Cardiac muscle cell (in vitro differentiated cells and primary cell): ENCODE measurements at regions not wholly inside any gene's neighbourhood (a gene's known extent, or its start where the extent isn't known, plus 50 kb on each side); places are given as distances from the start of the nearest gene placed in this dataset.

Experiments used
- DNase-seq, 2 donors: peaks; one replicate each; pipeline versions ENCODE4 v3.0.0 to v3.0.0-alpha.2; 2010 to 2017; ENCODE audit warnings: low read depth in 1 of 2, low spot score in 1 of 2
- H3K27ac ChIP-seq: fragments of 200-600 bp; sonication (generic); 2 replicates; pipeline ENCODE4 v1.5.1; 2016
- H3K27me3 ChIP-seq: fragments of 200-600 bp; sonication (generic); 2 replicates; pipeline ENCODE4 v1.6.0; 2016; ENCODE audit warnings: control low read depth
- H3K36me3 ChIP-seq: fragments of 200-600 bp; sonication (generic); 2 replicates; pipeline ENCODE4 v1.5.1; 2016; ENCODE audit warnings: control low read depth
- H3K4me1 ChIP-seq: fragments of 200-600 bp; sonication (generic); 2 replicates; pipeline ENCODE4 v1.8.1; 2017; ENCODE audit warnings: low read depth, mild to moderate bottlenecking, mixed run types
- H3K4me3 ChIP-seq: fragments of 200-600 bp; sonication (generic); 2 replicates; pipeline ENCODE4 v1.5.1; 2016; ENCODE audit warnings: mild to moderate bottlenecking
- H3K9me3 ChIP-seq: fragments of 200-600 bp; sonication (generic); 2 replicates; pipeline ENCODE4 v1.5.1; 2017; ENCODE audit warnings: low read depth, mild to moderate bottlenecking, control low read depth
- TF ChIP-seq, protein P1 (sequence below): IDR thresholded peaks from 2 replicates; pipeline ENCODE4 v1.5.1; 2012; ENCODE audit warnings: low read depth, mild to moderate bottlenecking, low read length

DNA sequence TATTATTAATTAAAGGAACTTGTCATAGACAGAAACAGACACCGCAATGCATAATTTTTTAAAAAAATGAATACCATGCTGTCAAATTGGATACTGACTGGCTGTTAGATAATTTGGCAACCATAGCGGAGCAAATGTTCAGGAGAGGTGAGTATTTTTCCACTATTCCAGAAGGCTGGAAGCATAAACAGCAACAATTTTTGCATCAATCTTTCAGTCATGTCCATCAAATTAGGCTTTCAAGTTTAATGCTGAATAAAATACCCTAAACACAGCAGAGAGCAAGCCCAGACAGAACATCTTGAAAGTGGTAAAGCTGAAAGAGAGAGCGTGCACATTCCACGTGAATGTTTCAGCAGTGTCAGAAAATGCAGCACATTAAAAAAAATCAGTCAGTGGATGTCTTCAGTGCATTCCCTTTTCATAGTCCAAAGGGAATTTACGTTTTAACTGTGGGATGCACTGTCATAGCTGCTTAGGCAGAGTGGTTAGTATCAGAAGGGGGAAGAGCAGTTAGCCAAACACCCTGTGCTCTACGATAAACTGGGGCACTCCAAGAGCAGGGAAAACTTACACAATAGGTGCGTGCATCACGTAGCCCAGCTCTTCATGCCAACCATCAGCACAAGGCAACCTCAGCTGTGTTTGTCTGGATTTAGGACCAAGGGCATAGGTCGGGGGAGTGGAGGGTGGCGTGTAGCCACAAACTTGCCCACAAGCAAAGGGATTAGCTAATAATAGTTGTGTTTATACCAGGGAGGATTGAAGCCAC lies 116.2 kb upstream of the STMND1 start:
- no peaks in the 10 kb centered on the region for H3K36me3 ChIP-seq
- no peak overlapping the region for H3K27ac ChIP-seq
- no peak overlapping the region for H3K4me3 ChIP-seq
- H3K9me3 ChIP-seq: no peaks in the 10 kb centered on the region
- TF ChIP-seq, protein P1, sequence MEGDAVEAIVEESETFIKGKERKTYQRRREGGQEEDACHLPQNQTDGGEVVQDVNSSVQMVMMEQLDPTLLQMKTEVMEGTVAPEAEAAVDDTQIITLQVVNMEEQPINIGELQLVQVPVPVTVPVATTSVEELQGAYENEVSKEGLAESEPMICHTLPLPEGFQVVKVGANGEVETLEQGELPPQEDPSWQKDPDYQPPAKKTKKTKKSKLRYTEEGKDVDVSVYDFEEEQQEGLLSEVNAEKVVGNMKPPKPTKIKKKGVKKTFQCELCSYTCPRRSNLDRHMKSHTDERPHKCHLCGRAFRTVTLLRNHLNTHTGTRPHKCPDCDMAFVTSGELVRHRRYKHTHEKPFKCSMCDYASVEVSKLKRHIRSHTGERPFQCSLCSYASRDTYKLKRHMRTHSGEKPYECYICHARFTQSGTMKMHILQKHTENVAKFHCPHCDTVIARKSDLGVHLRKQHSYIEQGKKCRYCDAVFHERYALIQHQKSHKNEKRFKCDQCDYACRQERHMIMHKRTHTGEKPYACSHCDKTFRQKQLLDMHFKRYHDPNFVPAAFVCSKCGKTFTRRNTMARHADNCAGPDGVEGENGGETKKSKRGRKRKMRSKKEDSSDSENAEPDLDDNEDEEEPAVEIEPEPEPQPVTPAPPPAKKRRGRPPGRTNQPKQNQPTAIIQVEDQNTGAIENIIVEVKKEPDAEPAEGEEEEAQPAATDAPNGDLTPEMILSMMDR: no peak
- no peaks in the 10 kb centered on the region for H3K27me3 ChIP-seq
- DNase-seq: peak in 1 of 2 donors; percentile 69
- no peaks in the 10 kb centered on the region for H3K4me1 ChIP-seq

DNA sequence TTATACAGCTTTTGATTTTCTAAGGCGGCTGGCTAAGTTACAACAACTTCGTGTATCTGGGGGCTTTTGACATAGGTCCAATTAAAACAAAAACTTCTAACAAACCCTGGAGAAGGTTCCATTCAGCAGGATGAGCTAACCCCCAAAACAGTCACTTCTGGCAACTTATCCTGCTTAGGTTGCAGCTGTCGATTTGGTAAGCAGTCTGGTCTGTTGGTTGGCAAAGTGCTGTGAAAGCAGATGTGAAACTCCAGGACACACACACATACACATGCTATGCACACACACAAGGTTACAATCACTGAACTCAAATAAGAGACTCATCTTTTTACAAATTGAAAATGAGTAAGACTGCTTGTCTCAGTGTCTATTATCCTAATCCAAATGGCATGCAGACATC lies 119.0 kb upstream of the STMND1 start:
- DNase-seq: peak in 1 of 2 donors; percentile 70
- H3K36me3 ChIP-seq: no peaks in the 10 kb centered on the region
- TF ChIP-seq, protein P1: no peak
- no peak overlapping the region for H3K4me3 ChIP-seq
- H3K9me3 ChIP-seq: no peaks in the 10 kb centered on the region
- H3K27ac ChIP-seq: no peak overlapping the region
- no peaks in the 10 kb centered on the region for H3K4me1 ChIP-seq
- H3K27me3 ChIP-seq: no peaks in the 10 kb centered on the region

DNA sequence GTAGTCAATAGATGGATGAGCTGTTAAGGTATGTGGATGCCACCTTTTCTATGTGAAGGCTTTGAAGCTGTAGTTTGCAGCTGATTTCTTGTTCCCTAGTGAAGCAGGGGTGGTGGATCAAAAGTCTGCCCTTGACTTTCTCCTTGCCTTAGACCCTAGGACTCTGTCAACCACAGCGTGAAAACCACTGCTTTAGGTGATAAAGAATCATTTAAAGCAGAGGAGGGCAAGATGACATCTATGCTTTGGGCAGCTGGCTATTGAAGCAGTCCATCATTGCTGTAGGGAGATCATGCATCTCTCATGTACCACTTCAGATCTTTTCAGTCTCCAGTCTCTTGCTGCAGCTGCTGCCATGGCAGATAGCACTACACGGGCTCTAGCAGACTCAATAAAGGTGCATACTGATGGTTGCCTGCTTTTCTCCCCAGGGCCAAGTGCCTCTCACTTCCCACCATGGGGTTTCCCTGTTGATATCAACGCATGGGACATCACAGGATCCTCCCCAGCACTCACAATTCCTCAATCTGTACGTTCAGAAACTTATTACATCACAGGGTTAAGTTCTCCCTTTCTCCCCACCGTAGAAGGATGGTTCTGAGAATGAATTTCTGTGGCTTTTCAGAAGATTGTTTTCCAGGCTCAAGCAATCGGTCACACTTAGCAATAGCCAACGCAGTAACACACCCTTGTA lies 122.0 kb upstream of the STMND1 start:
- Histone ChIP-seq H3K36me3 (no peaks in the 10 kb centered on the region), H3K4me3 (no peak overlapping the region), H3K4me1 (no peaks in the 10 kb centered on the region)

DNA sequence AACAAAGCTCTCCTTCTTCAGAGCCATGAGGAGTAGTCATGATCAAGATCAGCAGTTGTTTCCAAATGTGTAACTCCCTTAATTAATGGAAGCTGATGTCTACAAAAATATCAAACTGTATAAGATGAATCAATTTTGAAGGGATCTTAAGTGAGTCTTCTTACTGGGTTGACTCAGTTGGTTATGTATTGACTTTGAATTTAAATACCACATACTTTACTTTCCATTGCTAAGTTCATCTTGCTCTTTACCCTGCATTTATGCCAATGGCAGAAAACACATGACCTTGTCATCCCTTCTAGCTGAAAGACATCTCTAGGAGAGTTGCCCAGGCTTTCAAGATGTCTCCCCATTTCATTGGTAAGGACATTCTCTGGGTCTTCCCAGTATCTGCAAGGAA lies 123.2 kb upstream of the STMND1 start:
- no peak overlapping the region for H3K27ac ChIP-seq
- H3K4me3 ChIP-seq: no peak overlapping the region
- no peaks in the 10 kb centered on the region for H3K9me3 ChIP-seq
- DNase-seq: no peak
- H3K4me1 ChIP-seq: no peaks in the 10 kb centered on the region
- no peaks in the 10 kb centered on the region for H3K27me3 ChIP-seq
- no peaks in the 10 kb centered on the region for H3K36me3 ChIP-seq
- TF ChIP-seq, protein P1: no peak

More for the DNA sequence above, 122.0 kb upstream of the STMND1 start:
- Histone ChIP-seq H3K27me3 (no peaks in the 10 kb centered on the region), H3K27ac (no peak overlapping the region), H3K9me3 (no peaks in the 10 kb centered on the region)
- TF ChIP-seq, protein P1: no peak
- no peak for DNase-seq

DNA sequence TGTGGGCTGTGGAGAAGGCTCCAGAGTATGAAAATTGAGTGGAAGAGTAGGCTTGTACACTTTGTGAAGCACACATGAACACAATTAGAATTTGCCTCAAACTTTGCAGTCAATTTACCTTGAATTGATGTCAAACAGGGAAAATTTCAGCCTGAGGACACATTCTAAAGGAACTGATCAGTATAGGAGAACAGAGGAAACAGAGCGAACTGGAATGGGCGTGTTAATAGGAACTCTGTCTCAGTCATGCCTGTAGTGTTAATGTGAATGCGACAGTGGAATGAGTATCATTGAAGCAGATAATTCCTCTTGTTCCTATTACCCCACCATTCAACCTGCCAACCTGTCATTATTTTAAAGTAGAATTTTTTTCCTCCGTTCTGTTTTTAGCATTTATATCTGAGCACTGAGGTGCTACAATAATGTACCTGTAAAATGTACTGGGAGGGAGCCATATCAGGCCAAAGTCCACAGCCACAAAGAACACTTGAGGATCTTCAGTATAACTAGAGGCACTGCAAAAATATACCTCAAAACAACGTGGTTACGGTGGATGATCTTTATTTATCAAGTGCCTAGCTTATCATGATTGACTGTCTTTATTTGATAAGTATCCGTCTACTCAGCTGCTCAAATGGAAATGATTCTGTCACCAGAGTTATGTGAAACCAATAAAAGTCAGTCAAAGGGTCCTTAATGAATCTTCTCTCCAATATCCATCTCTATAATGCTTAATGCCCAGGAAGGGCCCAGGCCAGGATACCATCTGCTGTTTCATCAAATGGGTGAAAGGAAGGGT lies 125.3 kb upstream of the STMND1 start:
- DNase-seq: no peak

More for the DNA sequence above, 125.3 kb upstream of the STMND1 start:
- H3K27ac ChIP-seq: no peak overlapping the region
- TF ChIP-seq, protein P1: no peak
- no peaks in the 10 kb centered on the region for H3K36me3 ChIP-seq
- no peaks in the 10 kb centered on the region for H3K27me3 ChIP-seq
- no peaks in the 10 kb centered on the region for H3K4me1 ChIP-seq
- H3K4me3 ChIP-seq: no peak overlapping the region
- H3K9me3 ChIP-seq: no peaks in the 10 kb centered on the region
